Left renal cortex interstitium (tissue), 4 donors: ENCODE measurements at regions not wholly inside any gene's neighbourhood (a gene's known extent, or its start where the extent isn't known, plus 50 kb on each side); places are given as distances from the start of the nearest gene placed in this dataset.
"Not testable (repeated sequence)": the region's sequence is repeated elsewhere in the genome, so short reads cannot be mapped to it uniquely, and the experiment has no call there.

Source experiments
- DNase-seq, 4 donors: peaks; one replicate each; pipeline ENCODE4 v3.0.0-alpha.2; 2013; ENCODE audit warnings: low read depth in 4 of 4, low spot score in 2 of 4, missing footprints in 1 of 4

- no peak for DNase-seq
Measured at GRCh38 chr21:35179990-35180540, 131.0 kb upstream of the RUNX1 start.

DNA sequence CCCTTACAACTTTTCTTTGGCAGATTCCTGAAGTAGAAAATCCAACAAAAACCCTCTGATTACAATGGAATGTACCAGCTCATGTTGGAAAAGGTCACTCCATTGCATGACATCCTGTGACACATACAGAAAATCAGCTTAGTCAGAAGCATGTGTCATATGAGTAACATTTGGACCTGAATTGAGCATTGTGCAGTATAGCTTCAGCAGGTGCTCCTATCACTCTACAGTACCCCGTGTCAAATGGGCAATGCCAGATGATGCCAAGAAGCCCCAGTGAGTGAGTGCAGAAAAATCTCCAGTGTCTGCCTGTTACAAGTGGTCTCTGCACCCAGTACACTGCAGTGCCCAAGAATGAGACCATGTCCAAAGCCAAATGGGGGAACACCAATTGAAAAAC, 129.7 kb upstream of the RUNX1 start:
- DNase-seq, result no peak

GRCh38 chr21:35178098-35178497, 129.0 kb upstream of the RUNX1 start:
- no peak for DNase-seq

- no peak for DNase-seq
Measured at GRCh38 chr21:35172231-35172630, 123.1 kb upstream of the RUNX1 start.

DNA sequence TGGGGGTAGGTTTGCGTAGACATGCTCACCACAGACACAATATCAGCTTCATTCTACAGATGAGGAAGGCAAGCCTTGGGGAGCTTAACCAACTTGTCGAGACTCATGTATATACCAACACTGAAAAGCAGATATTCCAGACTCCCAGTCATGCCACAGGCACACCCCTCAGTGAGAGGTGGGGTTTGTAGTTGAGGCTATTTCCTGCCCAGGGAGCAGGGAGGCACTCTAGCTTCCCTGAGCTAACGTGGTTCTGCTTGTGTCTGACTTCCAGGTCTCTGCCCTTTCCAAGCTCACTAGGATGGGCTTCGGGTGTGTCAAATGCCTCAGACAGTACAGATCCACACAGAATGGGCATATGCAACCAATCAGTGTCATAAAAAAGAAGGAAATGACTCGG, 122.3 kb upstream of the RUNX1 start:
- no peak for DNase-seq

GRCh38 chr21:35170818-35171217, 121.7 kb upstream of the RUNX1 start:
- DNase-seq, result no peak

DNA sequence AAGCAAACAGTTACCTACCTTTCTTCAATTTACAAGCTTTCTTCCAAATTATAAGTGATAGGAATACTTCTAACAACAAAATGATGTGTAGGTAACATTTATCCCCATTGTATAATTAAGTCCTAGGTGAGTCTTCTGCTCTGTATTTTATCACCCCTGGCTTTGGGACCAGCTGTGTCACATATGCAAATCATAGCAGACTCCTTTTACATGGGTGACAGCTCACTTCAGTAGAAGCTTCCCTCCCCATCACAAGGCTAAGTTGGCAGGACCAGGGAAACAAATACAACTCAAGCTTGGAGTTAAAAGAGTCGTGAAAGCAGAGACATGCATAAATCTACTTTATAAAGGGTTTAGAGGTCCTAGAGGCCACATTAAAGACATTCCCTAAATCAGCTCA, 121.1 kb upstream of the RUNX1 start:
- no peak for DNase-seq

DNA sequence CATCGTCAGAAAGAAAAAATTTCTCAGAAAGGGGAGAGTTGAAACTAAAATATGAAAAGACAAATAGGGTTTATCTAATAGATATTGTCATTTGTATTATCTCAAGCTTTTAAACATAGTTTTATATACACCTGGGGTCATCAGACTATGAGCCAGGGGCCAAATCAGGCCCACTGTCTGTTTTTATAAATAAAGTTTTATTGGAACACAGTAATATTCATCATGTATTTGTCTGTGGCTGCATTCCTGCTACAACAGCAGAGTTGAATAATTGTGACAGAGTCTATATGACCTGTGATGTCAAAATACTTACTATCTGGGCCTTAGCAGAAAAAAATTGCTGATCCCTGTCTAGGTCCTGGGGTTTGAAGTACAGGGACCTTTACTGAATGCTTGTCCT, 120.5 kb upstream of the RUNX1 start:
- no peak for DNase-seq

DNA sequence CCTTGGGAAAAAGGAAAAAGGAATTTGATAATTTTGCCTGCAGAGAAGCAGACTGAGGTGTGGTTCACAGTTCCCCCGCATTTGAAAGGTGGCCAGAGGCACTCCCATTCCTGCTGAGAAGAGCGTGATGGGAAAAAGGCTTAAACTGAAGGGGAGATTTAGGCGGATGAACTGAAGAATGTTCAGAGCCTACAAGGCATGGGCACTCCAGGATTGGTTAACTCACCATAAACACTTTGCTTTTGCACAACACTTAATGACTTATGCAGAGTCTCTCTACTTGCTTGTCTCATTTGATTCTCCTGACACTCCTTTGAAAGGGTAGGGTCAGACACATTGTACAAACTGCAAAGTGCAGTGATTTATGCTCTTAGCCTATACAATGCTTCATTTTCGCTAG, 119.6 kb upstream of the RUNX1 start:
- no peak for DNase-seq

- DNase-seq, result no peak
Measured at GRCh38 chr21:35164971-35165483, 115.9 kb upstream of the RUNX1 start.

DNA sequence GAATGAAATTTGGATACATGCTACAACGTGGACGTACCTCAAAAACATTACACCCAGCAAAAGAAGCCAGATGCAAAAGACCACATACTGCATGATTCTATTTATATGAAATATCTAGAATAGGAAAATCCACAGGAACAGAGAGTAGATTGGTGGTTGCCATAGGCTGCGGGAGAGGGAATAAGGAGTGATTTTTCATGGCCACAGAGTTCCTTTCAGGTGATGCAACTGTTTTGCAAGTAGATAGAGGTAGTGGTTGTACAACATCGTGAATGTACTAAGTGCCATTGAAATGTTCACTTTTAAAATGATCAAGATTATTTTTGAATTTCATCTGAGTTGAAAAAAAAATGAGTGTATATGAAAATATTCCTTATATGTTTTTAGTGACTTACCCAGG, 115.3 kb upstream of the RUNX1 start:
- DNase-seq, result no peak

- DNase-seq, result no peak
Measured at GRCh38 chr21:35163411-35163810, 114.3 kb upstream of the RUNX1 start.

- no peak for DNase-seq
Measured at GRCh38 chr21:35162831-35163230, 113.7 kb upstream of the RUNX1 start.

DNA sequence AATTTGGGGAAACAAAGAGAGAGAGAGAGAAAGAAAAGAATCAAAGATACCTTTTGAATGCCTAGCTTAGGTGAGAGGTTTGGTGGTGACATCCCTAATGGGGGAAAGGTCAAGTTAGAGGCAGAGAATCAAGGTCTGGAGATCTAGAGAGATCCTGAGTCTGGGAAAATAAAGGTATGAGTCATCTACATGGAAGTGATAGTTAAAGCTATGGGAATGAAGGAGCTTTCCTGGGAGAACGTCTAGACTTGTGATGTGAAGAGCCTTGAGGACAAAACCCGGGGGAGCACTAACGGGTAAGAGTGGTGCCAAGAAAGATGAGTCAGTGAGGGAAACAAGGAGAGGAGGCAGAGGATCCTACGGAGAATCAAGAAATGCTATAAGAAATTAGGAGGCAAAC, 110.8 kb upstream of the RUNX1 start:
- no peak for DNase-seq

DNA sequence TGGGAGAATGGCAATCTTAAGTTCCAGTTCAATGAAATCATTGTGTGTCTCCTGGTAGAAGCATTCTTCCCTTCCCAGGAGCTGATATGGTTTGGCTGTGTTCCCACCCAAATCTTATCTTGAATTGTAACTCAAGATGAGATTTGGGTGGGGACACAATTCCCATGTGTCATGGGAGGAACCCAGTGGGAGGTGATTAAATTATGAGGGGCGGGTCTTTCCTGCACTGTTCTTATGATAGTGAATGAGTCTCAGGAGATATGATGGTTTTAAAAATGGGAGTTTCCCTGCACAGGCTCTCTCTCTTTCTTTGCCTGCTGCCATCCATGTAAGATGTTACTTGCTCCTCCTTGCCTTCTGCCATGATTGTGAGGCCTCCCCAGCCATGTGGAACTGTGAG, 108.3 kb upstream of the RUNX1 start:
- not testable (repeated sequence) for DNase-seq

GRCh38 chr21:35156293-35157278, 107.5 kb upstream of the RUNX1 start:
- no peak for DNase-seq

- no peak for DNase-seq
Measured at GRCh38 chr21:35154788-35155187, 105.7 kb upstream of the RUNX1 start.

- DNase-seq, result no peak
Measured at GRCh38 chr21:35153671-35154070, 104.6 kb upstream of the RUNX1 start.

DNA sequence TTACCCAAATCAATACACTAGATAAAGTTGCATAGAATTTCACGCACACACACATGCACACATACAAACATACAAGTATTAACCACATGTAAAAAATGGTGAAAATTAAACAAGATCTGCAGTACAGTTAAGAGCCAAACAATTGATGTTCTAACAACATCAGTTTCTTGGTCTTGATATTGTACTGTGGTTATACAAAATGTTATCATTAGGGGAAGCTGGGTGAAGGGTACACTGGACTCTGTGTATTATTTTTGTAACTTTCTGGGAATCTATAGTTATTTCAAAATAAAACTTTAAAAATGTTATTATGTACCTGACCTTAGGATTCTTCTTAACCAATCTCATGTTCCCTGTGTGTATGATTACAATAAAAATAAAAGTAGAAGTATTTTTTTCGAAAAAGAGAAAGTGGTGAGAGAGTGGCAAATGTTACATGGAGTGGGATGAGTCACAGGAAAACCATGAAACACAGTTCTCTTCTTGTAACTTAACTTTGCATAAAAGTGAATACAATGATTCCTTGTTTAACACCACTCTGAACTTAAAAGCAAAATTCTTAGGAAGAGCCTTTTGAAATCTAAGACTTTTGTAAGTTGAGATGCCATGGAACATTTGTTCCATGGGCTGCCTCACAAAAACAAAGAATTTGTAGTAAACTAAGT, 101.6 kb upstream of the RUNX1 start:
- no peak for DNase-seq

DNA sequence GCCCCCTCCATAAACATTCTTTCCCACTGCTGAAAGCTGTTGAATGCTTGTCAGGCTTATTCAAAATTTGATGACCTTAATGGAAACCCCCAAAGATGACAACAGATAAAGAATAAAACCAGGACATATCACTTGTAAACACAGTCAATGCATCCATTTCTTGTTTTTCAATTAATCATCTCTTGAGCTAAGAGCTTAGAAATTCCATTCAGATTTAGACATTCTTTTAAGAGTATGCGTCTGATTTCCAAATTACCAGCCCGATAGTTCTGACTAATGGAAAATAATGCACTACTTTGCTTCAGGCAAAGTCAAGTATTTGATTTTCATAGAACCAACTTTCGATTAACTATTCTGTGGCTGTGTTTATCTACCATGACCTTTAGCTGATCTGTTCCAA, 100.6 kb upstream of the RUNX1 start:
- no peak for DNase-seq

DNA sequence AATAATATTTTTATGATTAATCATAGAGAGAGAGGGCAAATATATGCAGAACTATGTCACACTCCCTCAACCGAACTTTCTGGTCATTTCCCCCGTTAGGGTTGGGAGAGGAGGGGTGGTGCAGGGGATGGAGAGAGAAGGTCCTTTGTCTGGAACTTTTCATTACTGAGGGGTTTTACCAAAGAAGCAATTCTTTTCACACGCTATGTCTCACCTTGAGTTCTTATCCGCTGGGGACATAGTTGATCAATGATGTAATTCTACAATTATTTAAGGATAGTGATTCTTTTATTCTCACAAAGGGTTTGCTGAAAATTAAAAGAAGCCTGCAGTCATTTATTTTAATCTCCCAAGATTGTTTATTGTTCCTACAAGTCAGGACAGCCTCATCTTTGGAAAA, 98.3 kb upstream of the RUNX1 start:
- no peak for DNase-seq
